ENCODE measurements at regions not wholly inside any gene's neighbourhood (a gene's known extent, or its start where the extent isn't known, plus 50 kb on each side); places are given as distances from the start of the nearest gene placed in this dataset.

GRCh38 chr3:177795859-177796258, 598.6 kb upstream of the TBL1XR1 start:
- no peak for TF ChIP-seq CSRNP3 (CRISPR knock-in tag; IDR thresholded peaks at IDR 0.05)
- TF ChIP-seq, protein P1, sequence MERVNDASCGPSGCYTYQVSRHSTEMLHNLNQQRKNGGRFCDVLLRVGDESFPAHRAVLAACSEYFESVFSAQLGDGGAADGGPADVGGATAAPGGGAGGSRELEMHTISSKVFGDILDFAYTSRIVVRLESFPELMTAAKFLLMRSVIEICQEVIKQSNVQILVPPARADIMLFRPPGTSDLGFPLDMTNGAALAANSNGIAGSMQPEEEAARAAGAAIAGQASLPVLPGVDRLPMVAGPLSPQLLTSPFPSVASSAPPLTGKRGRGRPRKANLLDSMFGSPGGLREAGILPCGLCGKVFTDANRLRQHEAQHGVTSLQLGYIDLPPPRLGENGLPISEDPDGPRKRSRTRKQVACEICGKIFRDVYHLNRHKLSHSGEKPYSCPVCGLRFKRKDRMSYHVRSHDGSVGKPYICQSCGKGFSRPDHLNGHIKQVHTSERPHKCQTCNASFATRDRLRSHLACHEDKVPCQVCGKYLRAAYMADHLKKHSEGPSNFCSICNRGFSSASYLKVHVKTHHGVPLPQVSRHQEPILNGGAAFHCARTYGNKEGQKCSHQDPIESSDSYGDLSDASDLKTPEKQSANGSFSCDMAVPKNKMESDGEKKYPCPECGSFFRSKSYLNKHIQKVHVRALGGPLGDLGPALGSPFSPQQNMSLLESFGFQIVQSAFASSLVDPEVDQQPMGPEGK (CRISPR knock-in tag; IDR thresholded peaks at IDR 0.05; ENCODE audit: borderline replicate concordance): no peak
- TF ChIP-seq, protein P2, sequence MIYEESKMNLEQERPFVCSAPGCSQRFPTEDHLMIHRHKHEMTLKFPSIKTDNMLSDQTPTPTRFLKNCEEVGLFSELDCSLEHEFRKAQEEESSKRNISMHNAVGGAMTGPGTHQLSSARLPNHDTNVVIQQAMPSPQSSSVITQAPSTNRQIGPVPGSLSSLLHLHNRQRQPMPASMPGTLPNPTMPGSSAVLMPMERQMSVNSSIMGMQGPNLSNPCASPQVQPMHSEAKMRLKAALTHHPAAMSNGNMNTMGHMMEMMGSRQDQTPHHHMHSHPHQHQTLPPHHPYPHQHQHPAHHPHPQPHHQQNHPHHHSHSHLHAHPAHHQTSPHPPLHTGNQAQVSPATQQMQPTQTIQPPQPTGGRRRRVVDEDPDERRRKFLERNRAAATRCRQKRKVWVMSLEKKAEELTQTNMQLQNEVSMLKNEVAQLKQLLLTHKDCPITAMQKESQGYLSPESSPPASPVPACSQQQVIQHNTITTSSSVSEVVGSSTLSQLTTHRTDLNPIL (CRISPR knock-in tag; IDR thresholded peaks at IDR 0.05; ENCODE audit: low read depth): no peak
- TF ChIP-seq SNAI2 (CRISPR knock-in tag; IDR thresholded peaks at IDR 0.05): no peak
- no peak for TF ChIP-seq ARNTL (CRISPR knock-in tag; IDR thresholded peaks at IDR 0.05; ENCODE audit: borderline replicate concordance, low read depth)
- no peak for TF ChIP-seq ESRRG (CRISPR knock-in tag; IDR thresholded peaks at IDR 0.05)
- no peak for TF ChIP-seq GLIS3 (CRISPR knock-in tag; IDR thresholded peaks at IDR 0.05)
- no peak for TF ChIP-seq CSDC2 (CRISPR knock-in tag; IDR thresholded peaks at IDR 0.05)

All from SK-N-SH treated with all-trans-retinoic acid at 6 μM for 48 hours (cell line).